ENCODE measurements at regions not wholly inside any gene's neighbourhood (a gene's known extent, or its start where the extent isn't known, plus 50 kb on each side); places are given as distances from the start of the nearest gene placed in this dataset.

- TF ChIP-seq, protein P1, sequence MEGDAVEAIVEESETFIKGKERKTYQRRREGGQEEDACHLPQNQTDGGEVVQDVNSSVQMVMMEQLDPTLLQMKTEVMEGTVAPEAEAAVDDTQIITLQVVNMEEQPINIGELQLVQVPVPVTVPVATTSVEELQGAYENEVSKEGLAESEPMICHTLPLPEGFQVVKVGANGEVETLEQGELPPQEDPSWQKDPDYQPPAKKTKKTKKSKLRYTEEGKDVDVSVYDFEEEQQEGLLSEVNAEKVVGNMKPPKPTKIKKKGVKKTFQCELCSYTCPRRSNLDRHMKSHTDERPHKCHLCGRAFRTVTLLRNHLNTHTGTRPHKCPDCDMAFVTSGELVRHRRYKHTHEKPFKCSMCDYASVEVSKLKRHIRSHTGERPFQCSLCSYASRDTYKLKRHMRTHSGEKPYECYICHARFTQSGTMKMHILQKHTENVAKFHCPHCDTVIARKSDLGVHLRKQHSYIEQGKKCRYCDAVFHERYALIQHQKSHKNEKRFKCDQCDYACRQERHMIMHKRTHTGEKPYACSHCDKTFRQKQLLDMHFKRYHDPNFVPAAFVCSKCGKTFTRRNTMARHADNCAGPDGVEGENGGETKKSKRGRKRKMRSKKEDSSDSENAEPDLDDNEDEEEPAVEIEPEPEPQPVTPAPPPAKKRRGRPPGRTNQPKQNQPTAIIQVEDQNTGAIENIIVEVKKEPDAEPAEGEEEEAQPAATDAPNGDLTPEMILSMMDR (IDR thresholded peaks at IDR 0.05): no peak
- TF ChIP-seq POLR2A (IDR thresholded peaks at IDR 0.05): no peak
Measured at GRCh38 chr11:92558323-92558722, 333.7 kb downstream of the FAT3 start.

All from body of pancreas (tissue), 4 donors.